Ishikawa (cell line): ENCODE measurements at regions not wholly inside any gene's neighbourhood (a gene's known extent, or its start where the extent isn't known, plus 50 kb on each side); places are given as distances from the start of the nearest gene placed in this dataset.

Experiments
- CEBPB ChIP-seq: IDR thresholded peaks from 2 replicates; pipeline ENCODE4 v1.6.1; 2012
- EGR1 ChIP-seq: IDR thresholded peaks from 2 replicates; pipeline ENCODE4 v1.6.1; 2012
- EP300 ChIP-seq: IDR thresholded peaks from 2 replicates; pipeline ENCODE4 v1.6.1; 2012; ENCODE audit warnings: borderline replicate concordance
- RAD21 ChIP-seq: IDR thresholded peaks from 2 replicates; pipeline ENCODE4 v1.6.1; 2012; ENCODE audit warnings: low read depth
- TAF1 ChIP-seq: IDR thresholded peaks from 2 replicates; pipeline ENCODE4 v1.6.1; 2012; ENCODE audit warnings: low read depth, mild to moderate bottlenecking
- YY1 ChIP-seq: IDR thresholded peaks from 2 replicates; pipeline ENCODE4 v1.6.1; 2012; ENCODE audit warnings: low read depth
- ZBTB7A ChIP-seq: IDR thresholded peaks from 2 replicates; pipeline ENCODE4 v1.6.1; 2012; ENCODE audit warnings: low read depth
- TF ChIP-seq, protein P1 (sequence below): IDR thresholded peaks from 2 replicates; pipeline ENCODE4 v1.6.1; 2012; ENCODE audit warnings: low read depth, mild to moderate bottlenecking

- TF ChIP-seq EP300 (no peak), YY1 (no peak), RAD21 (no peak), EGR1 (no peak), CEBPB (no peak), ZBTB7A (no peak), TAF1 (no peak)
- TF ChIP-seq, protein P1, sequence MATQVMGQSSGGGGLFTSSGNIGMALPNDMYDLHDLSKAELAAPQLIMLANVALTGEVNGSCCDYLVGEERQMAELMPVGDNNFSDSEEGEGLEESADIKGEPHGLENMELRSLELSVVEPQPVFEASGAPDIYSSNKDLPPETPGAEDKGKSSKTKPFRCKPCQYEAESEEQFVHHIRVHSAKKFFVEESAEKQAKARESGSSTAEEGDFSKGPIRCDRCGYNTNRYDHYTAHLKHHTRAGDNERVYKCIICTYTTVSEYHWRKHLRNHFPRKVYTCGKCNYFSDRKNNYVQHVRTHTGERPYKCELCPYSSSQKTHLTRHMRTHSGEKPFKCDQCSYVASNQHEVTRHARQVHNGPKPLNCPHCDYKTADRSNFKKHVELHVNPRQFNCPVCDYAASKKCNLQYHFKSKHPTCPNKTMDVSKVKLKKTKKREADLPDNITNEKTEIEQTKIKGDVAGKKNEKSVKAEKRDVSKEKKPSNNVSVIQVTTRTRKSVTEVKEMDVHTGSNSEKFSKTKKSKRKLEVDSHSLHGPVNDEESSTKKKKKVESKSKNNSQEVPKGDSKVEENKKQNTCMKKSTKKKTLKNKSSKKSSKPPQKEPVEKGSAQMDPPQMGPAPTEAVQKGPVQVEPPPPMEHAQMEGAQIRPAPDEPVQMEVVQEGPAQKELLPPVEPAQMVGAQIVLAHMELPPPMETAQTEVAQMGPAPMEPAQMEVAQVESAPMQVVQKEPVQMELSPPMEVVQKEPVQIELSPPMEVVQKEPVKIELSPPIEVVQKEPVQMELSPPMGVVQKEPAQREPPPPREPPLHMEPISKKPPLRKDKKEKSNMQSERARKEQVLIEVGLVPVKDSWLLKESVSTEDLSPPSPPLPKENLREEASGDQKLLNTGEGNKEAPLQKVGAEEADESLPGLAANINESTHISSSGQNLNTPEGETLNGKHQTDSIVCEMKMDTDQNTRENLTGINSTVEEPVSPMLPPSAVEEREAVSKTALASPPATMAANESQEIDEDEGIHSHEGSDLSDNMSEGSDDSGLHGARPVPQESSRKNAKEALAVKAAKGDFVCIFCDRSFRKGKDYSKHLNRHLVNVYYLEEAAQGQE: no peak
Observed at GRCh38 chr4:130054908-130055307, 959.0 kb downstream of the C4orf33 start.
